A673 (cell line): ENCODE measurements at regions not wholly inside any gene's neighbourhood (a gene's known extent, or its start where the extent isn't known, plus 50 kb on each side); places are given as distances from the start of the nearest gene placed in this dataset.

Experiments
- BruUV-seq: library from RNA; stranded (reverse); fragments of 400-500 nt; replicated peaks from 2 replicates; lab custom pipeline; 2021; lab: Mats Ljungman, UMichigan
- CTCF ChIA-PET: fragments of 300-600 bp; sonication (Branson Sonifier 250); formaldehyde crosslinking; loops from one replicate; lab custom pipeline; 2022; ENCODE audit warnings: antibody characterized with exemption; lab: Charles Lee
- POLR2A ChIA-PET: fragments of 300-600 bp; sonication (Branson Sonifier 250); formaldehyde crosslinking; loops from one replicate; lab custom pipeline; 2022; ENCODE audit warnings: antibody characterized with exemption; ENCODE audit not compliant: low non-redundant PET; lab: Charles Lee
- DNase-seq: peaks from one replicate; pipeline ENCODE4 v3.0.0-alpha.2; 2015; ENCODE audit warnings: low spot score
- H3K27ac ChIP-seq: fragments of 200-600 bp; sonication (generic); 2 replicates; pipeline ENCODE4 v1.5.1; 2016; ENCODE audit warnings: mixed run types, low read depth, mild to moderate bottlenecking, mixed read lengths, antibody characterized with exemption, low read length; ENCODE audit not compliant: poor library complexity, severe bottlenecking
- H3K27me3 ChIP-seq: fragments of 200-600 bp; sonication (generic); replicated peaks from 2 replicates; pipeline ENCODE4 v1.6.1; 2017; ENCODE audit warnings: mixed run types, low read depth, mild to moderate bottlenecking, mixed read lengths, antibody characterized with exemption, low read length; ENCODE audit not compliant: insufficient read depth, poor library complexity
- H3K36me3 ChIP-seq: fragments of 200-600 bp; sonication (generic); 2 replicates; pipeline ENCODE4 v1.6.1; 2016; ENCODE audit warnings: mixed run types, mild to moderate bottlenecking, mixed read lengths, antibody characterized with exemption, low read length; ENCODE audit not compliant: insufficient read depth, poor library complexity, severe bottlenecking
- H3K4me1 ChIP-seq: fragments of 200-600 bp; sonication (generic); 2 replicates; pipeline ENCODE4 v1.6.1; 2017; ENCODE audit warnings: mixed run types, mild to moderate bottlenecking, mixed read lengths, antibody characterized with exemption, low read length; ENCODE audit not compliant: insufficient read depth, poor library complexity, severe bottlenecking
- H3K4me3 ChIP-seq: fragments of 200-600 bp; sonication (generic); 2 replicates; pipeline ENCODE4 v1.5.1; 2016; ENCODE audit warnings: low read depth, mixed run types, mild to moderate bottlenecking, mixed read lengths, low read length; ENCODE audit not compliant: poor library complexity, severe bottlenecking
- H3K9me3 ChIP-seq: fragments of 200-600 bp; sonication (generic); 2 replicates; pipeline ENCODE4 v1.6.1; 2016; ENCODE audit warnings: mixed run types, low read depth, mild to moderate bottlenecking, mixed read lengths, antibody characterized with exemption, low read length; ENCODE audit not compliant: poor library complexity, severe bottlenecking
- EZH2 ChIP-seq: fragments of 200-600 bp; sonication (generic); IDR thresholded peaks from 2 replicates; pipeline ENCODE4 v1.6.1; 2017; ENCODE audit warnings: borderline replicate concordance, low read depth, mild to moderate bottlenecking, mixed read lengths, antibody characterized with exemption, low read length; ENCODE audit not compliant: poor library complexity, severe bottlenecking
- intact Hi-C: fragments of 100-400 bp; cut with micrococcal nuclease; formaldehyde crosslinking; loops from one replicate; pipeline ENCODE4 v1.10.0; 2022; ENCODE audit not compliant: unreplicated experiment
- TF ChIP-seq, protein P1 (sequence below): fragments of 300-800, 200-600 bp; sonication (generic); conservative IDR thresholded peaks from 2 replicates; pipeline ENCODE4 v1.5.1; 2017; ENCODE audit warnings: low read depth, mild to moderate bottlenecking, antibody characterized with exemption, low read length, moderate library complexity, mixed read lengths

DNA sequence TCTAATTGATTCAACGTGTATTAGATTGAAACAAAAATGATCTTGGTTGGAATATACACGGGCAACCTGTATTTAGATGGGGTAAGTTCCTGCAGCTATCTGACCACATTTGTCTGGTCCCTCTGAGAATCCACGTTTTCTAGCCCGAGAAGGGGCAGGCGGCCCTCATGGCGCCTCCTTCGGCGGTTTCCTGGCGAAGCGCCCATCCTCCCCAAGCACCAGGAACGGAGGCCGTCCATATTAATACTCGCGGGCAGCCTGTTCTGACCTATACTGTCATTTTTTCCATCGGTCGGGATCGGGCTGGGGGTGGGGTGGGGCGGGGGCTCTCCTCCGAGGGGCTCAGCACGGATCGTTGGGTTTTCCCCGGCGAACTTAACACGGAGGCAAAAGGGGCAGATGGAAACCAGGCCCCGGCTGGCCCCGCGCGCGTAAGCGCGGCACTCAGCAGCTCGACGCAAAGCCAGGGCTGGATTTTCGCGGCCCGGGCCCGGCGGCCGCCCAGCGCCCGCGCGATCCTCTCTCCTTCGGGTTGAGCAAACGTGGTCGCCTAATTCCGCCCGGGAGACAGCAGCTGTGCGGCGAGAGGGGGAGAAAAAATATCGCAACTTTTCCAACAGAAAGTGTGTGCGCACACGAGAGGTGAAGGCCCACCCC lies 77.2 kb upstream of the BCOR start:
- POLR2A ChIA-PET = no interaction called here
- no peak for TF ChIP-seq EZH2
- TF ChIP-seq, protein P1, sequence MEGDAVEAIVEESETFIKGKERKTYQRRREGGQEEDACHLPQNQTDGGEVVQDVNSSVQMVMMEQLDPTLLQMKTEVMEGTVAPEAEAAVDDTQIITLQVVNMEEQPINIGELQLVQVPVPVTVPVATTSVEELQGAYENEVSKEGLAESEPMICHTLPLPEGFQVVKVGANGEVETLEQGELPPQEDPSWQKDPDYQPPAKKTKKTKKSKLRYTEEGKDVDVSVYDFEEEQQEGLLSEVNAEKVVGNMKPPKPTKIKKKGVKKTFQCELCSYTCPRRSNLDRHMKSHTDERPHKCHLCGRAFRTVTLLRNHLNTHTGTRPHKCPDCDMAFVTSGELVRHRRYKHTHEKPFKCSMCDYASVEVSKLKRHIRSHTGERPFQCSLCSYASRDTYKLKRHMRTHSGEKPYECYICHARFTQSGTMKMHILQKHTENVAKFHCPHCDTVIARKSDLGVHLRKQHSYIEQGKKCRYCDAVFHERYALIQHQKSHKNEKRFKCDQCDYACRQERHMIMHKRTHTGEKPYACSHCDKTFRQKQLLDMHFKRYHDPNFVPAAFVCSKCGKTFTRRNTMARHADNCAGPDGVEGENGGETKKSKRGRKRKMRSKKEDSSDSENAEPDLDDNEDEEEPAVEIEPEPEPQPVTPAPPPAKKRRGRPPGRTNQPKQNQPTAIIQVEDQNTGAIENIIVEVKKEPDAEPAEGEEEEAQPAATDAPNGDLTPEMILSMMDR = no peak

DNA sequence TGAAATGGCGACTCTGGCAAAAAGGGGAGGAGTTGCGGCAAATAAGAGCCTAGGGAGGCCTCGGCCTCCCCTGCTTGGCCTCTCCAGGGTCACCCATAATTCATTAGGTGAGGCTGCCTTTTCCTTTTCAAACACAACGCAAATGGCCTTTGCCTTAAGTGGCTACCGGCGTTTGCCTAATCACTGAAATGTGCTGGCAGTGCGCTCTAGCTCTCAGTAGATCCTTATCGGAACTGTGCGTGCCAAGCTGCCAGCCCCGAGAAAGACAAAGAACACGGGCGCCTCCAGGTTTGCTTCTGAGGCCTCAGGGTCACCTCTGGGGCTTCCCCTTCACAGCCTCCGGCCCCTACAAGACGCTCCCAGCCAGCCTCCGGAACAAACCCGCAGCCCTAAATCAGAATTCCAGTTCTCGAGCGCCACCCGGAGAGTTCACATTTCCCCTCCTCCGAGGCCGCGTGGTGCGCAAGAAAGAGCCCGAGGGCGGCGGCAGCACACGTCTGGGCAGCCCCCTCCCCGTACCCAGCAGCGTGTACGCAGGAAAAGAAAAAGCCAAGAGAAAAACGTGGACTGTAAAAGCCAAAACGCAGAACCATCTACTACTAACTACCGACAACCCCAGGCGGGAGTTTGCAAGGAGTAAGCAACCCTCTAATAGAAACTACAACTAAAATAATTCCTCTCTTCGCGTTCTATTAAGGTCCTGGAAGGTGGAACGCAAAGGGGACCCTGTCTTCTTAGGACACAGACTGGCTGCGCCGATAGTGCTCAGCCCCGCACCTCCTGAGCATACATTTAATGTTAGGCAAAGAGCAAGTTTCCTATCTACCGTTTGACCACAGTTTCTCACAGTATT lies 76.5 kb upstream of the BCOR start:
- H3K27ac ChIP-seq = peak overlapping the region; percentile 94
- DNase-seq = peak; percentile 68
- POLR2A ChIA-PET = no interaction called here
- H3K9me3 ChIP-seq = no peaks in the 10 kb centered on the region
- CTCF ChIA-PET = no interaction called here
- H3K27me3 ChIP-seq = no peaks in the 10 kb centered on the region
- TF ChIP-seq, protein P1 = peak; percentile 33
- no peak for TF ChIP-seq EZH2
- H3K4me3 ChIP-seq = peak overlapping the region; percentile 43
- no peaks in the 10 kb centered on the region for H3K36me3 ChIP-seq
- H3K4me1 ChIP-seq = peaks cover 43% of the 10 kb centered on the region
- TSS peak; percentile 52 for BruUV-seq
- intact Hi-C loops = loop anchor here (2.0 to 10.0 kb wide), 4 partner anchors 79 to 447 kb away; no protein-coding TSS in a partner anchor

More for the DNA sequence above, 77.2 kb upstream of the BCOR start:
- BruUV-seq = no TSS peak
- intact Hi-C loops = loop anchor here (2.0 to 10.0 kb wide), 4 partner anchors 80 to 448 kb away; no protein-coding TSS in a partner anchor
- no peaks in the 10 kb centered on the region for H3K9me3 ChIP-seq
- H3K4me1 ChIP-seq = peaks cover 38% of the 10 kb centered on the region
- CTCF ChIA-PET = interaction anchor here (0.5 kb wide), 1 partner anchor 25 kb away, joined by 7 read pairs; no protein-coding TSS in a partner anchor
- H3K36me3 ChIP-seq = no peaks in the 10 kb centered on the region
- peak; percentile 70 for DNase-seq
- peak overlapping the region; percentile 43 for H3K4me3 ChIP-seq
- peak overlapping the region; percentile 94 for H3K27ac ChIP-seq
- no peaks in the 10 kb centered on the region for H3K27me3 ChIP-seq

DNA sequence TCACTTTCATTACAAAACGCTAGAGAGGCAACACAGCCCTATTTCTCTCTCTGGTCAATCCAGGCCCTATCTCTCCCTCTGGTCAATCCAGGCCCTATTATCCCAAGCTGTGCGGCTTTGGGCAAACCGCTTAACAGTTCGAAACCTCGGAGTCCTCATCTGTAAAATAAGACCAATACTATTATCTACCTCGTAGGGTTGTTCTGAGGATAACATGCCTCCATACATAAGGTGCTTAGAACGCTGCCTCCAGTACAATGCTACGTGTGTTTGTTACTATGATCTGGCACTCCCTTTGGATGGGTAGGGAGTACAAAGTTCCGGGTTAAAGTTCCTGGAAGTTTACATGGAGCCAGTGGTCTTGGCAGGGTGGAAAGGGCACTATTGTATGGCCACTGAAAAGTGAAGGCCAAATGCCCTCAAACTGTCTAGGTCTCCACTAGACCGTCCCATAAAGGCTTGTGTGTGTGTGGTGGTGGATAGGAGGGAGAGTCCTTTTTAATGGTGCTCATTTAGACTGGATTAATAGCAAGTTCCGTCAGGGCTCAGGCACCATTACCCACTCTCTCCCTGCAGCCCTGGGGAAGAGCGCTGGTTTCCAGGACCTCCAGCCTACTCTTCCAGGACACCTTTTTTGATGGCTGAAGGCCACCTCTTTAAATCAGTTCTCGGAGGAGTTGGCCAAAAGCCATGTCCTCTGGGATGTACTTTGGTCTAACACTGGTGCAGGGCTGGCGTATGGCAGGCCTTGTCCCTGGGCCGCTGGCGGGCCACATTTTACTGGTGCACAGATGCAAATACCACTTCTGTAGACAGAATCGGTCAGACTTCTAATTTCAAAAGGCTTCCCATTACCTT lies 75.6 kb upstream of the BCOR start:
- TF ChIP-seq, protein P1 = no peak
- TF ChIP-seq EZH2 = no peak
- CTCF ChIA-PET = no interaction called here
- intact Hi-C loops = loop anchor here (5.0 to 10.0 kb wide), 3 partner anchors 269 to 446 kb away; no protein-coding TSS in a partner anchor
- peaks cover 47% of the 10 kb centered on the region for H3K4me1 ChIP-seq
- no peak overlapping the region for H3K4me3 ChIP-seq
- H3K9me3 ChIP-seq = no peaks in the 10 kb centered on the region
- H3K27ac ChIP-seq = peak overlapping the region; percentile 94
- H3K36me3 ChIP-seq = no peaks in the 10 kb centered on the region
- DNase-seq = no peak
- H3K27me3 ChIP-seq = no peaks in the 10 kb centered on the region
- no TSS peak for BruUV-seq
- POLR2A ChIA-PET = no interaction called here
